Esophagus squamous epithelium (tissue), 5 donors: ENCODE measurements at regions not wholly inside any gene's neighbourhood (a gene's known extent, or its start where the extent isn't known, plus 50 kb on each side); places are given as distances from the start of the nearest gene placed in this dataset.

Experiments
- DNase-seq: peaks from one replicate; lab custom pipeline; 2025; lab: John Stamatoyannopoulos, UW
- H3K27ac ChIP-seq, 4 donors: fragments of 200-600 bp; sonication (generic); one replicate each; pipeline ENCODE4 v1.5.1; 2016 to 2019; ENCODE audit warnings: mild to moderate bottlenecking in 1 of 4
- H3K27me3 ChIP-seq, 4 donors: fragments of 200-600 bp; sonication (generic); 1 replicate in 3 of 4; 2 replicates in 1 of 4; pipeline versions ENCODE4 v1.5.1 to v1.6.0; 2017 to 2021; ENCODE audit warnings: antibody characterized with exemption in 1 of 4
- H3K36me3 ChIP-seq, 3 donors: fragments of 200-600 bp; sonication (generic); one replicate each; pipeline ENCODE4 v1.5.1; 2016 to 2019
- H3K4me1 ChIP-seq, 3 donors: fragments of 200-600 bp; sonication (generic); one replicate each; pipeline ENCODE4 v1.5.1; 2017 to 2019
- H3K4me3 ChIP-seq, 4 donors: fragments of 200-600 bp; sonication (generic); 1 replicate in 3 of 4; 2 replicates in 1 of 4; pipeline ENCODE4 v1.5.1; 2016 to 2019; ENCODE audit warnings: mild to moderate bottlenecking in 2 of 4, moderate library complexity in 1 of 4
- H3K9me3 ChIP-seq, 3 donors: fragments of 200-600 bp; sonication (generic); one replicate each; pipeline ENCODE4 v1.5.1; 2016 to 2019
- CTCF ChIP-seq, 6 experiments: fragments of 450-650 bp in 4 of 6; fragments of 200-600 bp in 2 of 6; sonication (generic) in 2 of 6; IDR thresholded peaks; one replicate each; pipeline ENCODE4 v1.5.1; 2016 to 2019; ENCODE audit warnings: antibody characterized with exemption in 6 of 6, mild to moderate bottlenecking in 4 of 6, moderate library complexity in 4 of 6
- POLR2A ChIP-seq, 4 donors: fragments of 450-650 bp; IDR thresholded peaks; one replicate each; pipeline ENCODE4 v1.6.1; 2017; ENCODE audit warnings: antibody characterized with exemption in 4 of 4, mild to moderate bottlenecking in 4 of 4, moderate library complexity in 3 of 4
- WGBS, 2 donors: methylation state at CpG; one replicate each; pipeline ENCODE4 v1.1.5; 2018; 5-methylcytosine and 5-hydroxymethylcytosine counted together
- intact Hi-C: fragments of 100-400 bp; cut with DNase I; formaldehyde crosslinking; loops from one replicate; pipeline ENCODE4 v1.15.0; 2022
- donor health status: DM: yes; HTN: yes; CAD: no.

GRCh38 chrX:121208563-121208962 lies 161.2 kb downstream of the GLUD2 start:
- Histone ChIP-seq H3K4me1 (no peaks in the 10 kb centered on the region), H3K4me3 (no peak overlapping the region), H3K27ac (no peak overlapping the region), H3K9me3 (no peaks in the 10 kb centered on the region), H3K36me3 (no peaks in the 10 kb centered on the region), H3K27me3 (no peaks in the 10 kb centered on the region)
- intact Hi-C loops, result no loop called here
- WGBS, 2 donors, result 70 to 86% methylated on average over 2 of the region's 2 CpGs
- DNase-seq, result no peak
- no peak for TF ChIP-seq CTCF (IDR thresholded peaks at IDR 0.05)
- TF ChIP-seq POLR2A (IDR thresholded peaks at IDR 0.05), result no peak

- WGBS, 2 donors, result 65 to 87% methylated on average over 2 of the region's 2 CpGs
- no peak for TF ChIP-seq POLR2A (IDR thresholded peaks at IDR 0.05)
- TF ChIP-seq CTCF (IDR thresholded peaks at IDR 0.05), result no peak
- DNase-seq, result no peak
- no peaks in the 10 kb centered on the region for H3K4me1 ChIP-seq
- no peaks in the 10 kb centered on the region for H3K27me3 ChIP-seq
- H3K36me3 ChIP-seq, result no peaks in the 10 kb centered on the region
- no peak overlapping the region for H3K27ac ChIP-seq
- no peak overlapping the region for H3K4me3 ChIP-seq
- intact Hi-C loops, result no loop called here
- H3K9me3 ChIP-seq, result no peaks in the 10 kb centered on the region
These were observed 169.4 kb downstream of the GLUD2 start for GRCh38 chrX:121216641-121217374.

DNA sequence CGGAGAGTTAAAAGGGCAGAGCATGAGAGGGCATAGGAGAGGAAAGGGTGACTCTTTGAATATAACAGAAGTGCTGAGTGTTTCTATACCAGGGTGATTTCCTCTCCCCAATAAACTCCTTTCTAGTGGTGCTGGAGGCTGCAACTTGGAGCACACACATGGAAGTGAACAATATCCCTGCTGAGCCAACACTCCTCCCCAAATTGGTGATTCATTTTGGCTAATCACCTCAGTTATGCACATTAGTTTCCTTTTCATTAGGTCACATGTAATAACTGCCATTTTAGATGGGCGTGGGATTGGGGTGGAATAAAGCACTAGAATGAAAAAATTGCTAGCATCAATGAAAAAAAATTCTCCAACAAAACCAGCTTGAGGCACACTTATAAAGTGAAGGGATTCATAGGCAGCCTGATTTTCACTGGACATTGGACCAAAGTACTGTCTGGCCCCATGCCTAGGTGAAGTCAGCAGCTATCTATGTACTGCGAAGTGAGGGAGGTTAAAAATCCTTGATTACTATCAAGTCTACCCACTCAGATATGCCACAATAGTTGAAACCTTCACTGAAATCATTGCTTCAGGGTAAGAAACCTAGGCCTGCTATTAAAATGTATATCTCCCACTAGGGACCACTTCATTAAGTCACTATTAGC lies 174.0 kb downstream of the GLUD2 start:
- no peak for DNase-seq
- no peak overlapping the region for H3K4me3 ChIP-seq

GRCh38 chrX:121227888-121228287 lies 180.5 kb downstream of the GLUD2 start:
- no peak for DNase-seq

More for the DNA sequence above, 174.0 kb downstream of the GLUD2 start:
- H3K9me3 ChIP-seq, result no peaks in the 10 kb centered on the region
- H3K27ac ChIP-seq, result no peak overlapping the region
- H3K36me3 ChIP-seq, result no peaks in the 10 kb centered on the region
- no peaks in the 10 kb centered on the region for H3K27me3 ChIP-seq
- TF ChIP-seq POLR2A (IDR thresholded peaks at IDR 0.05) (no peak), CTCF (IDR thresholded peaks at IDR 0.05) (no peak)
- no peaks in the 10 kb centered on the region for H3K4me1 ChIP-seq
- WGBS, 2 donors, result 58 to 59% methylated on average over 2 to 3 of the region's 3 CpGs
- intact Hi-C loops, result no loop called here

More at GRCh38 chrX:121227888-121228287, 180.5 kb downstream of the GLUD2 start:
- H3K9me3 ChIP-seq, result no peaks in the 10 kb centered on the region
- WGBS, 2 donors, result 50 to 77% methylated on average over 1 to 3 of the region's 3 CpGs
- no peaks in the 10 kb centered on the region for H3K4me1 ChIP-seq
- H3K4me3 ChIP-seq, result no peak overlapping the region
- intact Hi-C loops, result no loop called here
- no peaks in the 10 kb centered on the region for H3K27me3 ChIP-seq
- no peak overlapping the region for H3K27ac ChIP-seq
- no peaks in the 10 kb centered on the region for H3K36me3 ChIP-seq
- no peak for TF ChIP-seq CTCF (IDR thresholded peaks at IDR 0.05)
- no peak for TF ChIP-seq POLR2A (IDR thresholded peaks at IDR 0.05)
